ENCODE measurements at regions not wholly inside any gene's neighbourhood (a gene's known extent, or its start where the extent isn't known, plus 50 kb on each side); places are given as distances from the start of the nearest gene placed in this dataset.

DNA sequence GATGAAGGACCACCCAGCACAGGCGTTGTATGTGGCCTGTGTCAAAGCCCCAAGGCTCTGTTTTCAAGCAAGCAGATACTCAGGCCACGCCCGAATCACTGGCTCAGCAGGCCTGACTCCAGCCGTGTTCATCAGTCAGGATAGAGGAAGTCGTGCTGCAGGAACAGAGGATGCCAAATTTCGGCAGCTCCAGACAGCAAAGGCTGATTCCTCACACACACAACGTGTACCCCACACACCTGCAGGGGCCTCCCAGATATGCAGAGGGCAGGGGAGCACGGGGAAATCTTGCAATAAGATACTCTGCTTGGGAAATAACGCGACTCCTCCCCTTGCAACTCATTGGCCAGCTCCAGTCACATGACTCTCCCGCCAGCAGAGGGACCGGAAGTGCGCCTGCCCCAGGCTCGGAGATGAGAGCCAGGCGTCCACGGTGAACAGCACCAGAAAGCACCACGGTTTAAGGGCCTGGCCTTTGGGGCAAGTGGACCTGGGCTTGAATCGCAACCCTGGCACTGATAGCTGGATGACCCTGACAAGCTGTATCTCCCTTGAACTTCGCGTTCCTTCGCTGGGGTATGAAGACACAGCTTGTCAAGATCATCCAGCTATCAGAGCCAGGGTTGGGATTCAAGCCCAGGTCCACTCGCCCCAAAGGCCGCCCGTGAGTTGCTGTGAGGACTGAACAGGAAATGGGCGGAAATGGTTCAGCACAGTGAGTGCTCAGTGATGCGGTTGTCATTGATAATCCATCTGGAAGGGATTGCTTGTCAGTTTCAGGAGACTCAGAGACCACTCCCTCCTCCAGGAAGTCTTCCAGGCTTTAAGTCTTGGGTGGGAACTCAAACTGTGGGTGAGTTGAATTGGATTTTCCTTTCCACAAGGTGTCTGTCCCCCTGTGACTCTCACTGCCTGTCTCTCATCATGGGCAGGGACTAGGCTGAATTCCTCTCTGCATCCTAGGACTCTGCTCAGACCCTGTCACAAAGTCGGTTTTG lies 88.5 kb downstream of the MYEOV start:
- no peak overlapping the region for H3K27ac ChIP-seq (ENCODE audit: low read length)
- H3K9me3 ChIP-seq (ENCODE audit: insufficient read depth, low read length, severe bottlenecking): peaks cover 2% of the 10 kb centered on the region
- H3K79me2 ChIP-seq (ENCODE audit: insufficient read depth, low read length): no peaks in the 10 kb centered on the region
- H4K20me1 ChIP-seq (ENCODE audit: insufficient read depth, low read length): peaks cover 3% of the 10 kb centered on the region; the same call in 1 of the 2 replicates
- no peak overlapping the region for H2AFZ ChIP-seq (ENCODE audit: low read depth, low read length)
- no peak overlapping the region for H3K9ac ChIP-seq (ENCODE audit: low read depth, low read length)
- H3K4me1 ChIP-seq (ENCODE audit: insufficient read depth, low read length): no peaks in the 10 kb centered on the region
- TF ChIP-seq EZH2 (IDR thresholded peaks at IDR 0.05; ENCODE audit: borderline replicate concordance, low read depth, low read length, severe bottlenecking): no peak
- no peak for TF ChIP-seq CTCF (IDR thresholded peaks at IDR 0.05; ENCODE audit: borderline replicate concordance, extremely low read depth, low read length, poor library complexity, severe bottlenecking)
- no peak overlapping the region for H3K4me2 ChIP-seq (ENCODE audit: insufficient read depth, low read length)
- H3K4me3 ChIP-seq (ENCODE audit: low read depth in 1 of 2, low read length in 2 of 2): no peak overlapping the region
- no peaks in the 10 kb centered on the region for H3K27me3 ChIP-seq (ENCODE audit: insufficient read depth, low read length, poor library complexity)
- H3K36me3 ChIP-seq (ENCODE audit: insufficient read depth, low read length): no peaks in the 10 kb centered on the region
- ATAC-seq (ENCODE audit: insufficient read depth, low read depth): no peak
- DNase-seq: no peak

GRCh38 chr11:69383372-69384250 lies 89.7 kb downstream of the MYEOV start:
- no peak for DNase-seq
- Histone ChIP-seq H3K4me2 (ENCODE audit: insufficient read depth, low read length) (no peak overlapping the region), H3K9me3 (ENCODE audit: insufficient read depth, low read length, severe bottlenecking) (peaks cover 6% of the 10 kb centered on the region), H3K4me1 (ENCODE audit: insufficient read depth, low read length) (no peaks in the 10 kb centered on the region), H3K79me2 (ENCODE audit: insufficient read depth, low read length) (no peaks in the 10 kb centered on the region), H3K4me3 (ENCODE audit: low read depth in 1 of 2, low read length in 2 of 2) (no peak overlapping the region), H3K36me3 (ENCODE audit: insufficient read depth, low read length) (no peaks in the 10 kb centered on the region), H3K27ac (ENCODE audit: low read length) (no peak overlapping the region), H3K27me3 (ENCODE audit: insufficient read depth, low read length, poor library complexity) (no peaks in the 10 kb centered on the region), H4K20me1 (ENCODE audit: insufficient read depth, low read length) (peaks cover 3% of the 10 kb centered on the region; the same call in 1 of the 2 replicates), H3K9ac (ENCODE audit: low read depth, low read length) (no peak overlapping the region), H2AFZ (ENCODE audit: low read depth, low read length) (no peak overlapping the region)
- TF ChIP-seq CTCF (IDR thresholded peaks at IDR 0.05; ENCODE audit: borderline replicate concordance, extremely low read depth, low read length, poor library complexity, severe bottlenecking) (no peak), EZH2 (IDR thresholded peaks at IDR 0.05; ENCODE audit: borderline replicate concordance, low read depth, low read length, severe bottlenecking) (no peak)
- ATAC-seq (ENCODE audit: insufficient read depth, low read depth): no peak

GRCh38 chr11:69384251-69385143 lies 90.5 kb downstream of the MYEOV start:
- Histone ChIP-seq H3K4me2 (ENCODE audit: insufficient read depth, low read length) (no peak overlapping the region), H3K4me1 (ENCODE audit: insufficient read depth, low read length) (no peaks in the 10 kb centered on the region), H3K4me3 (ENCODE audit: low read depth in 1 of 2, low read length in 2 of 2) (no peak overlapping the region), H3K9ac (ENCODE audit: low read depth, low read length) (no peak overlapping the region), H3K79me2 (ENCODE audit: insufficient read depth, low read length) (no peaks in the 10 kb centered on the region), H3K27ac (ENCODE audit: low read length) (no peak overlapping the region), H4K20me1 (ENCODE audit: insufficient read depth, low read length) (peaks cover 3% of the 10 kb centered on the region; the same call in 1 of the 2 replicates), H2AFZ (ENCODE audit: low read depth, low read length) (no peak overlapping the region), H3K27me3 (ENCODE audit: insufficient read depth, low read length, poor library complexity) (no peaks in the 10 kb centered on the region), H3K9me3 (ENCODE audit: insufficient read depth, low read length, severe bottlenecking) (peaks cover 9% of the 10 kb centered on the region), H3K36me3 (ENCODE audit: insufficient read depth, low read length) (no peaks in the 10 kb centered on the region)
- ATAC-seq (ENCODE audit: insufficient read depth, low read depth) (no peak), DNase-seq (no peak)
- no peak for TF ChIP-seq EZH2 (IDR thresholded peaks at IDR 0.05; ENCODE audit: borderline replicate concordance, low read depth, low read length, severe bottlenecking)
- no peak for TF ChIP-seq CTCF (IDR thresholded peaks at IDR 0.05; ENCODE audit: borderline replicate concordance, extremely low read depth, low read length, poor library complexity, severe bottlenecking)
